ENCODE measurements at regions not wholly inside any gene's neighbourhood (a gene's known extent, or its start where the extent isn't known, plus 50 kb on each side); places are given as distances from the start of the nearest gene placed in this dataset.

GRCh38 chr10:86585037-86585929 lies 63.7 kb upstream of the WAPL start:
- TF ChIP-seq CTCF (IDR thresholded peaks at IDR 0.05): peak; percentile 66 to 92 (median 89)
- TF ChIP-seq POLR2A (IDR thresholded peaks at IDR 0.05): no peak
- peak; percentile 20 to 24 for TF ChIP-seq POLR2AphosphoS5 (IDR thresholded peaks at IDR 0.05; ENCODE audit: insufficient read depth in 1 of 2, low read depth in 1 of 2)
